ENCODE measurements at regions not wholly inside any gene's neighbourhood (a gene's known extent, or its start where the extent isn't known, plus 50 kb on each side); places are given as distances from the start of the nearest gene placed in this dataset.

GRCh38 chr14:57943541-57943940, 77.6 kb upstream of the SLC35F4 start:
- DNase-seq = no peak

- no peak for DNase-seq
Measured at GRCh38 chr14:57943038-57943437, 77.1 kb upstream of the SLC35F4 start.

GRCh38 chr14:57939084-57939483, 73.2 kb upstream of the SLC35F4 start:
- DNase-seq = no peak

- DNase-seq = no peak
Measured at GRCh38 chr14:57938533-57938932, 72.6 kb upstream of the SLC35F4 start.

- no peak for DNase-seq
Measured at GRCh38 chr14:57937676-57938075, 71.8 kb upstream of the SLC35F4 start.

- no peak for DNase-seq
Measured at GRCh38 chr14:57933349-57933748, 67.5 kb upstream of the SLC35F4 start.

- no peak for DNase-seq
Measured at GRCh38 chr14:57930241-57930975, 64.5 kb upstream of the SLC35F4 start.

- no peak for DNase-seq
Measured at GRCh38 chr14:57928732-57929131, 62.8 kb upstream of the SLC35F4 start.

- DNase-seq = no peak
Measured at GRCh38 chr14:57921377-57921776, 55.5 kb upstream of the SLC35F4 start.

GRCh38 chr14:57918791-57919190, 52.9 kb upstream of the SLC35F4 start:
- peak; percentile 5 for DNase-seq

Data from fibroblast of skin of right biceps (primary cell).